H1 (cell line): ENCODE measurements at regions not wholly inside any gene's neighbourhood (a gene's known extent, or its start where the extent isn't known, plus 50 kb on each side); places are given as distances from the start of the nearest gene placed in this dataset.

Experiments used
- GABPA ChIP-seq: IDR thresholded peaks from 2 replicates; pipeline ENCODE4 v1.6.1; 2011; ENCODE audit warnings: mild to moderate bottlenecking, low read length, moderate library complexity, borderline replicate concordance; ENCODE audit not compliant: insufficient read depth
- POLR2A ChIP-seq, 2 experiments: IDR thresholded peaks; 1 replicate in 1 of 2; 2 replicates in 1 of 2; pipeline ENCODE4 v1.6.1; 2011; ENCODE audit warnings: low read depth in 2 of 2, low read length in 2 of 2, mild to moderate bottlenecking in 2 of 2; ENCODE audit errors: control extremely low read depth in 1 of 2
- RBBP5 ChIP-seq: IDR thresholded peaks from 2 replicates; pipeline ENCODE4 v1.7.1; 2012; ENCODE audit warnings: low read depth, mild to moderate bottlenecking, inconsistent platforms, low read length, moderate library complexity, borderline replicate concordance
- TF ChIP-seq, protein P1 (sequence below), 3 experiments: IDR thresholded peaks; 1 replicate in 2 of 3; 2 replicates in 1 of 3; pipeline versions ENCODE4 v1.5.1 to v1.6.1; 2011; ENCODE audit warnings: low read length in 3 of 3, mild to moderate bottlenecking in 3 of 3, inconsistent platforms in 2 of 3, low read depth in 1 of 3, moderate library complexity in 1 of 3; ENCODE audit not compliant: insufficient read depth in 1 of 3; ENCODE audit errors: control extremely low read depth in 1 of 3
- TF ChIP-seq, protein P2 (sequence below): IDR thresholded peaks from 2 replicates; pipeline ENCODE4 v1.6.1; 2011; ENCODE audit warnings: low read length, improper control_type of control experiment

- TF ChIP-seq, protein P1, sequence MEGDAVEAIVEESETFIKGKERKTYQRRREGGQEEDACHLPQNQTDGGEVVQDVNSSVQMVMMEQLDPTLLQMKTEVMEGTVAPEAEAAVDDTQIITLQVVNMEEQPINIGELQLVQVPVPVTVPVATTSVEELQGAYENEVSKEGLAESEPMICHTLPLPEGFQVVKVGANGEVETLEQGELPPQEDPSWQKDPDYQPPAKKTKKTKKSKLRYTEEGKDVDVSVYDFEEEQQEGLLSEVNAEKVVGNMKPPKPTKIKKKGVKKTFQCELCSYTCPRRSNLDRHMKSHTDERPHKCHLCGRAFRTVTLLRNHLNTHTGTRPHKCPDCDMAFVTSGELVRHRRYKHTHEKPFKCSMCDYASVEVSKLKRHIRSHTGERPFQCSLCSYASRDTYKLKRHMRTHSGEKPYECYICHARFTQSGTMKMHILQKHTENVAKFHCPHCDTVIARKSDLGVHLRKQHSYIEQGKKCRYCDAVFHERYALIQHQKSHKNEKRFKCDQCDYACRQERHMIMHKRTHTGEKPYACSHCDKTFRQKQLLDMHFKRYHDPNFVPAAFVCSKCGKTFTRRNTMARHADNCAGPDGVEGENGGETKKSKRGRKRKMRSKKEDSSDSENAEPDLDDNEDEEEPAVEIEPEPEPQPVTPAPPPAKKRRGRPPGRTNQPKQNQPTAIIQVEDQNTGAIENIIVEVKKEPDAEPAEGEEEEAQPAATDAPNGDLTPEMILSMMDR (IDR thresholded peaks at IDR 0.05; ENCODE audit: control extremely low read depth in 1 of 3, insufficient read depth in 1 of 3, low read depth in 1 of 3, low read length in 3 of 3), result no peak
- TF ChIP-seq GABPA, result no peak
- TF ChIP-seq POLR2A (IDR thresholded peaks at IDR 0.05; ENCODE audit: control extremely low read depth in 1 of 2, low read depth in 2 of 2, low read length in 2 of 2), result no peak
- TF ChIP-seq, protein P2, sequence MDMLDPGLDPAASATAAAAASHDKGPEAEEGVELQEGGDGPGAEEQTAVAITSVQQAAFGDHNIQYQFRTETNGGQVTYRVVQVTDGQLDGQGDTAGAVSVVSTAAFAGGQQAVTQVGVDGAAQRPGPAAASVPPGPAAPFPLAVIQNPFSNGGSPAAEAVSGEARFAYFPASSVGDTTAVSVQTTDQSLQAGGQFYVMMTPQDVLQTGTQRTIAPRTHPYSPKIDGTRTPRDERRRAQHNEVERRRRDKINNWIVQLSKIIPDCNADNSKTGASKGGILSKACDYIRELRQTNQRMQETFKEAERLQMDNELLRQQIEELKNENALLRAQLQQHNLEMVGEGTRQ, result no peak
- TF ChIP-seq RBBP5, result no peak
These were observed 93.6 kb upstream of the SMYD2 start for GRCh38 chr1:214187121-214187900.
